HL-60/S4 (cell line): ENCODE measurements at regions not wholly inside any gene's neighbourhood (a gene's known extent, or its start where the extent isn't known, plus 50 kb on each side); places are given as distances from the start of the nearest gene placed in this dataset.

ENCODE experiments used
- in situ Hi-C: fragments of 300-500 bp; cut with MboI; formaldehyde crosslinking; loops from 2 replicates; pipeline ENCODE4 v1.14.3; 2022; ENCODE audit warnings: low sequenced_read_pairs

GRCh38 chr3:66744521-66744920 lies 243.7 kb upstream of the LRIG1 start:
- in situ Hi-C loops: no loop called here

DNA sequence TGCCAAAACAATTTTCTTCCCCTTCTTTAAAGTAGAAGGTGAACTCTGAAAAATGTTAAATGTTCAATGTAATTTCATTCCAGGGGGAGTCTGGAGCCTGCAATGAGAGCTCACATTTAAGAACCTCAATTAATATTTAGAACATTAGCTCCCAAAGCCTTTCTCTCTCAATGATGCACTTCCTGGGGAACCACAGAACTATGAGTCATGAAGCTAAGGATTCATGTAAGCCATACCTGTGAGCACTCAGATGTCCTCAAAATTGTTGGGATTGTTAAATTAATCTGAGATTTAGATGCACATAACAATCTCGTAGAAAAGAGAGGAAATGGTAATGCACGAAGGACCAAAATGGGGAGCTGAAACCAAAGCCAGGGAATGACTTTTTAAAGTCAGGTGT lies 244.2 kb upstream of the LRIG1 start:
- in situ Hi-C loops: no loop called here

DNA sequence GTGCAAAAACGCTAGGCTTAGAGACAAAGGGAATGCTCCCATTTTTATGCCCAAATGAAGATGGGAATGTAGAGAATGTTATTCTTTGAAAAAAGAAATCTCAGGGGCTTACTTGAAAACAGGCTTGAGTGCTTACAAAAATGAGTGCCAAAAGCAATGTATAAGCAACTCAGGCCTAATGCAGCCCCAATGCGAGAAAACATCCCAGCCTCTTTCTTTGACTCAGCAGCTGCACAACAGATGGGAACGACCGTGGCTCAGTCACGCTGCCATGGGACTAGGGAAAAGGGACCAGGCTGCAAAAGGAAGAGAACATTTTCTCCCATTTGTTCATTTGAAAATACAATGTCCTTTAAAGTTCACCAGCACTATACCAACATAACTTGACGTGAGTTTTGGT lies 246.4 kb upstream of the LRIG1 start:
- in situ Hi-C loops: no loop called here

- in situ Hi-C loops: no loop called here
These were observed 246.9 kb upstream of the LRIG1 start for GRCh38 chr3:66747696-66748095.

- in situ Hi-C loops: no loop called here
These were observed 247.5 kb upstream of the LRIG1 start for GRCh38 chr3:66748175-66748876.

DNA sequence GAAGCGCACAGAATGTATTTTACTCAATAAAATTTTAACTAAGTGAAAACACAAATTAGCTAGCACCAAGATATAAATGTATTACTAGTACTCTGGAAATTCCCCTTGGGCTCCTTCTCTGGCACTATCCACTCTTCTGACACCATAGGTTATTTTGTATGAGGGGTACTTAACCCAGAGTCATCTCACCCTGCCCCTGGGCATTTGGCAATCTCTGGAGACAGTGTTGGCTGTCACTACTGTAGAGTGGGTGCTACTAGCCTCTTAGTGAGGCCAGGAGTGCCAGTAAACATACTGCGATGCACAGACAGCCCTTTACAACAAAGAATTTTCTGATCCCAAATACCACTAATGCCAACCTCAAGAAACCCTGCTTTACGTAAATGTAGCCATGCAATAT lies 246.3 kb upstream of the KBTBD8 start:
- in situ Hi-C loops: no loop called here

DNA sequence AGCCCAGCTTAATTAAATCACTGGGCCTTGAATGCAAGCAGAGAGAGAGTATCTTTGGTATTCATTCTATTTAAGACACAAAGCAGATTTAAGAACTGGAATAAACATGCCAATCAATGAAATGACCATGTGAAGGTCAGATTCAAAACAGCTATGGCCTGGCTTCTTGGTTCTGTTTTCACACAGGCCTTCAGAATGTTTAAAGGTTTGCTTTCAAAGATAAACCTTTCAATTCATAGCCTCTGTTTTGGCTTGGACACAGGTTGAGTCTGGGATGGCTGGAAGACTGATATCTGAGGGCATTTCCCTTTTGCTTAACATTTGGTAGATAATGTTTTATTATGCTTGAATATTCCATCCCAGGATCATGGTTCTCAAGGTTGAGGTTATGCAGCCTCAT lies 244.4 kb upstream of the KBTBD8 start:
- in situ Hi-C loops: no loop called here

DNA sequence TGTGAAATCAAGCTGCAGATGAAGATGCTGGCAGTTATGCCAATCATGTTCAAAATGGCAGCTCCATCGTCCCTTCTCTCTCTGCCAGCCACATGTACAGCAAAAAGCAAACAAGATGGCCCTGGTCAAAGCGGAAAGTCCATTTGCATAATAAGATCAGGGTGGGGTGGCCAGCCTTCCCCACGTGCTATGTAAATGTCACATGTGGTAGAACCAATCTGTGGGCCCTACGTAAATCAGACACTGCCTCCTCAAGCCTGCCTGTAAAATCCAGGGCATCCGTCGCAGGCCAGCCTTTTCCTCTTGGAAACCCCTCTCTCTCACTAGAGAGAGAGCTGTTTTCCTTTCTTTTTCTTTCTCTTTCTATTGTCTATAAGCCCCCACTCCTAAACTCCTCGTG lies 243.5 kb upstream of the KBTBD8 start:
- in situ Hi-C loops: no loop called here

DNA sequence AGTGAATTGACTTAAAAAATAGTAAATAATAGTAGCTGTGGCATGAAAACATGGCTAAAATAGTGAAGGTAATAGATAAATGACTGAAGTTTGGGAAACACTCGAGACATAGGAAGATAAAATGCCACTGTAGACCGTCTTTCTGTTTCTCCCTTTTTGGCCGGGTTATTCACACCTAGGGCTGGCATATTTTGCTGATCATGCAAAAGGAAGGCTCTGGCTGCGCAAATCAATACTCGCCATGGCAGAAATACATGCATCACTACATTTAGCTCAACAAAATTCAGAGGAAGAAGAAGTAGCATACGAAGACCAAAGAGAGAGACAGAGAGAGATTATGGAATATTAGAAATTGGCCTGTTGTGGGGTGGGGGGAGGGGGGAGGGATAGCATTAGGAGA lies 242.2 kb upstream of the KBTBD8 start:
- in situ Hi-C loops: no loop called here

GRCh38 chr3:66756468-66757036 lies 241.6 kb upstream of the KBTBD8 start:
- in situ Hi-C loops: no loop called here

GRCh38 chr3:66761093-66761780 lies 236.9 kb upstream of the KBTBD8 start:
- in situ Hi-C loops: no loop called here

GRCh38 chr3:66762916-66763693 lies 235.0 kb upstream of the KBTBD8 start:
- in situ Hi-C loops: no loop called here

DNA sequence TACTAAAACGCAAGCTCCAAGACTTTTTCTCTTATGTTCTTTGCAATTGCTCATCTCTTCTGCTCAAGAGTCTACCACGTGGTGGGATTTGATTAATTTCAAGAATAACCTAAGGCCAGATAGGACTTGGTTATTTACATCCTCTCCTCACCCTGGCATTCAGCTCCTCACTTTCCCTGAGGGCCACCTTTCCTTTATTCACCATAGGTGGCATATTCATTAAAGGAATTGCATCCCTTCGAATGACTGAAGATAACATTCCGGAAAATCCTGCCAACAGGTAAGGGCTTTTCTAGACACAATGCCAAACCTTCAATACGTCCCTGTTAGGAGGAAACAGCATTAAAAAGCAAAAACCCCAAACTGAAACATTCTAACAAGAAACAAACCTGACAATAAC lies 220.0 kb upstream of the KBTBD8 start:
- in situ Hi-C loops: no loop called here

DNA sequence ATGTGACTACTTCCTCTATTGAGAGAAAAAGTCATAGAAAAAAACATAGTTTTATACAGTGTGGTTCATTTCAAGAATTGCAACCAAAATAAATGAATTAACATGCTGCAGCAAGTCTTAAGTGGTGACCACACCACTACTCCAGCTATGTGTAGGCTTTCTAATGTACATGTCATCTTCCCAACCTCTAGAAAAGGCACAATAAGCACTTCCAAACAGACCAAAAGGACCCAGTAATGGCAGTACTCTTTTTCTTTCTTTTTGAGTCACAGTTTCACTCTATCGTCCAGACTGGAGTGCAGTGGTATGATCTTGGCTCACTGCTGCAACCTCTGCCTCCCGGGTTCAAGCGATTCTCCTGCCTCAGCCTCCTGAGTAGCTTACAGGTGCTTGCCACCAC lies 219.3 kb upstream of the KBTBD8 start:
- in situ Hi-C loops: no loop called here

- in situ Hi-C loops: no loop called here
These were observed 212.8 kb upstream of the KBTBD8 start for GRCh38 chr3:66785191-66785909.

DNA sequence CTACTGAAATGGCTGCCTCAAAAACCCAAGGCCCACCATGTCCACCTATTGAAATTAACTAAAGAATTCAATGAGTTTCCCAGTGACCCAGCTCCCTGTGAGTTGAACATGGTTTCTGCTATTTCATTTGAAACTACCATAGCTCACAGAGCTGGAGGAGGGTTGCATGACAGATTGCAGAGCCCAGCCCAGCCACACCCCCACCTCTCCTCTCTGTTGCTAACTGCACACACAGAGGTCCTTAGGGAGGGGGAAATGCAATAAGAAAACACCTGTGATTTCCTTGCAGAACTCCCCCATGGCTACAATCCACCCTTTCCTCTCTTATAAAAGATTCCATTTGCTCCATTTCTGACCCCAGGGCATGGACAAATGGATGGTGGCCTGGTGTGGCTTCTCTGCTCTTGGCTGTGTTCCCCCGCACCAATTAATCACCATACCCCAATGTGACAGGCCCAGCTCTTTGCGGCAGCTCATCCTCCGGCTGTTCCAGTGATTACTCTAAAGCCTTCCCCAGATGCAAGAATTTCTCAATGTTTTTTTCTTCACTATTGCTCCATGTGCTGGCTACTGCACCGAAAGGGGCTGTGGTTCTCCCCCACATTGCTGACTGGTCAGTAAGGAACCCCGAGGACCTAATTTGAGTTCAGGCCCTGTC lies 208.4 kb upstream of the KBTBD8 start:
- in situ Hi-C loops: no loop called here

DNA sequence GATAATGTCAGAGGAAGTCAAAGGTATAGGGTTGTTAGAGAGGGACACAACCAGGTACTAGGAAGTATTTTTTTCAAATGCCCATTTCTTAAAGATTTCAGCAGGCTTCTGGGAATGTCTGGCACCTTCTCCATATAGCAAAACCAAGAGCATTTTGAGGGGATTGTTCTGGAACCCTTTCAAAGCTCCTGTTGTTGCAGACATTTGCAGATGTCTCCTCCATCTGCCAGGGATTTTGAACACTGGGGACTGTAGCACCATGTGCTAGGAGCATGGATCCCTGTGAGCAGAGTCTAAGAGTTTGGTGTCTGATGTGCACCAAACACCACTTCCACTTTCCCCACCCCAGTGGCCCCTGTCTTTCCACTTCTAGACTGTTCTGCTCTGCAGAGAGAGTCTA lies 206.0 kb upstream of the KBTBD8 start:
- in situ Hi-C loops: no loop called here

- in situ Hi-C loops: no loop called here
These were observed 202.7 kb upstream of the KBTBD8 start for GRCh38 chr3:66795365-66795764.

DNA sequence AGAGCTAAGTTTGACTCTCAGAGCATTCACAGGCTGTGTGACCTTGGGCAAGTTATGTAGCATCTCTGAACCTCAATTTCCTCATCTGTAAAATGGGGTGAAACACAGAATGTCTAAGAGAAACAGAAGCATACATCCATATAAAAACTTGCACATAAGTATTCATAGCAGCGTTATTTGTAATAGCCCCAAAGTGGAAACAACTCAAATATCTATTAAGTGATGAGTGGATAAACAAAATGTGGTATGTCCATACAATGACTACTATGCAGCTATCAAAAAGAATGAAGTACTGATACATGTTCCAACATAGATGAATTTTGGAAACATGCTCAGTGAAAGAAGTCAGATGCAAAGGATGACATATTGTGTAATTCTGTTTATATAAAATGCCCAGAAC lies 201.8 kb upstream of the KBTBD8 start:
- in situ Hi-C loops: no loop called here

DNA sequence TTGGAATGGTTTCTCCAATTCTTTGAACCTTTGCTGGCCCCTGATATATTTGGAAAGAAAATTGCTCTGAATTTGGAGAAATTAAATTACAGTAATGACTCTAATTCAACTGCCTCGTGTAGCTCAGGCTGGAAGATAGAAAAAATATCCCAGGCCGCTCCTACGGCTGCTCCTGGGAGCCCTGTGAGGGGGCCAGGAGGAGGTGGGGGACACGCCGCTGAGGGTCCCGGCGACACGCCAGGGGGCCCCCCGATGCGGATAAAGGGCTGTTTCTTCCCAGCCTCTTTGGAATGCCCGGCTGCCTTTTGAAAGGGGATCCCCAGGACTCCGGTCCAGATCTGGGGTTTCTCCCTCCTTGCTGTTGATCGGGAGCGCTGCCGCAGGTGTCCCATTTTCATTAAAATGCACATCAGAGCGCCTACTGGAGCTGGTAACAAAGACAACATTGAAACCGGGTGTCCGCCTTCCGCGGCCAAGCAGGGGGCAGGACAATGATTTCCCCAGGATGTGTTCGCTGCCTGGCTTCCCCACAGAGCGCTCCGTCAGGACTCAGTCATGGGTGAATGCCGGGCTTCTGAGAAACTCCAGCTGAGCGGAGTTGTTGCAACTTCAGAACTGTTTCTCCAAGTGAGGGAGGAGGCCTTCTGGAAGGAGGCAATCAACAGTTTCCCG lies 200.1 kb upstream of the KBTBD8 start:
- in situ Hi-C loops: no loop called here
